ENCODE measurements at regions not wholly inside any gene's neighbourhood (a gene's known extent, or its start where the extent isn't known, plus 50 kb on each side); places are given as distances from the start of the nearest gene placed in this dataset.

GRCh38 chr6:69617163-69617562 is 179.6 kb downstream of the LMBRD1 start:
- no peak overlapping the region for H4K91ac ChIP-seq (ENCODE audit: insufficient read depth, low read depth, low read length)
- H3K9me3 ChIP-seq (ENCODE audit: control insufficient read depth, insufficient read depth, low read length), result no peaks in the 10 kb centered on the region; the same call in 1 of the 2 replicates
- POLR2A ChIA-PET (ENCODE audit: unreplicated experiment), result no interaction called here
- no peak overlapping the region for H3K56ac ChIP-seq (ENCODE audit: extremely low read depth, insufficient read depth, low read length)
- H3K79me1 ChIP-seq (ENCODE audit: low read depth in 1 of 2, low read length in 2 of 2), result no peaks in the 10 kb centered on the region
- H2BK15ac ChIP-seq (ENCODE audit: low read depth, low read length), result no peak overlapping the region
- no peak overlapping the region for H2AK5ac ChIP-seq (ENCODE audit: low read depth, low read length)
- H3K18ac ChIP-seq (ENCODE audit: low read depth, low read length), result no peak overlapping the region
- in situ Hi-C loops (cut with MboI; ENCODE audit: low sequenced_read_pairs), result no loop called here
- H3K36me3 ChIP-seq (ENCODE audit: control insufficient read depth, insufficient read depth, low read length), result no peaks in the 10 kb centered on the region
- dilution Hi-C loops (cut with HindIII; ENCODE audit: low sequenced_read_pairs, unreplicated experiment), result no loop called here
- H3K27me3 ChIP-seq (ENCODE audit: control insufficient read depth, insufficient read depth, low read length), result no peaks in the 10 kb centered on the region
- H2BK20ac ChIP-seq (ENCODE audit: low read depth, low read length), result no peak overlapping the region
- no peak overlapping the region for H3K4me2 ChIP-seq (ENCODE audit: low read depth, low read length)
- intact Hi-C loops (cut with micrococcal nuclease), result no loop called here
- no peak for TF ChIP-seq BHLHE40 (IDR thresholded peaks at IDR 0.05; ENCODE audit: low read depth, low read length)
- no peak for TF ChIP-seq SMC3 (IDR thresholded peaks at IDR 0.05; ENCODE audit: low read depth, low read length)
- no peak for TF ChIP-seq MAZ (IDR thresholded peaks at IDR 0.05; ENCODE audit: borderline replicate concordance, low read depth, low read length)
- TF ChIP-seq RAD21 (IDR thresholded peaks at IDR 0.05; ENCODE audit: low read length), result no peak
- TF ChIP-seq NFE2L2 (IDR thresholded peaks at IDR 0.05; ENCODE audit: low read depth, low read length), result no peak
- no peak for TF ChIP-seq POLR2A (IDR thresholded peaks at IDR 0.05; ENCODE audit: low read depth, low read length)
- TF ChIP-seq, protein P1, sequence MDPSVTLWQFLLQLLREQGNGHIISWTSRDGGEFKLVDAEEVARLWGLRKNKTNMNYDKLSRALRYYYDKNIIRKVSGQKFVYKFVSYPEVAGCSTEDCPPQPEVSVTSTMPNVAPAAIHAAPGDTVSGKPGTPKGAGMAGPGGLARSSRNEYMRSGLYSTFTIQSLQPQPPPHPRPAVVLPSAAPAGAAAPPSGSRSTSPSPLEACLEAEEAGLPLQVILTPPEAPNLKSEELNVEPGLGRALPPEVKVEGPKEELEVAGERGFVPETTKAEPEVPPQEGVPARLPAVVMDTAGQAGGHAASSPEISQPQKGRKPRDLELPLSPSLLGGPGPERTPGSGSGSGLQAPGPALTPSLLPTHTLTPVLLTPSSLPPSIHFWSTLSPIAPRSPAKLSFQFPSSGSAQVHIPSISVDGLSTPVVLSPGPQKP (IDR thresholded peaks at IDR 0.05; ENCODE audit: borderline replicate concordance, low read depth, low read length), result no peak
- no peak for TF ChIP-seq CHD1 (IDR thresholded peaks at IDR 0.05; ENCODE audit: low read depth, low read length)
- TF ChIP-seq CEBPB (IDR thresholded peaks at IDR 0.05; ENCODE audit: low read depth, low read length), result no peak
- TF ChIP-seq USF2 (IDR thresholded peaks at IDR 0.05; ENCODE audit: low read depth, low read length), result no peak
- no peak for TF ChIP-seq MXI1 (IDR thresholded peaks at IDR 0.05; ENCODE audit: borderline replicate concordance, low read depth, low read length)
- no peak overlapping the region for H2BK120ac ChIP-seq (ENCODE audit: low read depth, low read length)
- H3K23ac ChIP-seq (ENCODE audit: low read depth, low read length), result no peak overlapping the region
- DNase-seq, result no peak
- H4K5ac ChIP-seq (ENCODE audit: low read depth, low read length), result no peak overlapping the region
- no peak overlapping the region for H3K4me3 ChIP-seq (ENCODE audit: insufficient read depth, low read depth, low read length)
- no peak overlapping the region for H2AFZ ChIP-seq (replicated peaks; ENCODE audit: low read length, poor library complexity)
- H3K9ac ChIP-seq (ENCODE audit: low read depth, low read length), result no peak overlapping the region
- no peak overlapping the region for H2AK9ac ChIP-seq (replicated peaks; ENCODE audit: low read depth, low read length, poor library complexity)
- CTCF ChIA-PET, result no interaction called here
- no peaks in the 10 kb centered on the region for H4K20me1 ChIP-seq (ENCODE audit: insufficient read depth, low read length)
- ATAC-seq (ENCODE audit: low read depth), result no peak
- H3K27ac ChIP-seq (ENCODE audit: insufficient read depth, low read length), result no peak overlapping the region
- H2BK5ac ChIP-seq (ENCODE audit: low read depth, low read length, poor library complexity, severe bottlenecking), result no peak overlapping the region
- no peaks in the 10 kb centered on the region for H3K9me1 ChIP-seq (ENCODE audit: insufficient read depth, low read length)
- no peak overlapping the region for H4K8ac ChIP-seq (ENCODE audit: low read depth in 2 of 2, low read length in 2 of 2)
- WGBS, 2 experiments (ENCODE audit: extremely low coverage in 2 of 2, insufficient read length in 1 of 2), result no CpG with 5 or more reads among the region's 7 CpGs
- H3K14ac ChIP-seq (replicated peaks; ENCODE audit: low read depth, low read length), result no peak overlapping the region
- no peak overlapping the region for H3K4ac ChIP-seq (ENCODE audit: low read depth, low read length)
- no peaks in the 10 kb centered on the region for H3K4me1 ChIP-seq (ENCODE audit: control insufficient read depth, insufficient read depth, low read length)
- BruUV-seq (replicated peaks), result no TSS peak
